ENCODE measurements at regions not wholly inside any gene's neighbourhood (a gene's known extent, or its start where the extent isn't known, plus 50 kb on each side); places are given as distances from the start of the nearest gene placed in this dataset.

GRCh38 chr11:34830648-34831047 lies 85.5 kb downstream of the APIP start:
- TF ChIP-seq TAF1 (IDR thresholded peaks at IDR 0.05; ENCODE audit: borderline replicate concordance, insufficient read depth, low read length) (no peak), FOXP2 (optimal IDR thresholded peaks at IDR 0.05; ENCODE audit: borderline replicate concordance, extremely low read depth, extremely low read length, insufficient read depth) (peak; percentile 15)

GRCh38 chr11:34830035-34830434 lies 86.1 kb downstream of the APIP start:
- TF ChIP-seq TAF1 (IDR thresholded peaks at IDR 0.05; ENCODE audit: borderline replicate concordance, insufficient read depth, low read length): no peak
- no peak for TF ChIP-seq FOXP2 (optimal IDR thresholded peaks at IDR 0.05; ENCODE audit: borderline replicate concordance, extremely low read depth, extremely low read length, insufficient read depth)
- no peak for TF ChIP-seq SIN3A (IDR thresholded peaks at IDR 0.05; ENCODE audit: borderline replicate concordance, insufficient read depth, low read length)
- no peak for TF ChIP-seq REST (IDR thresholded peaks at IDR 0.05; ENCODE audit: insufficient read depth in 1 of 2, low read depth in 2 of 2, low read length in 2 of 2)
- no peak for TF ChIP-seq POLR2AphosphoS5 (IDR thresholded peaks at IDR 0.05; ENCODE audit: low read depth, low read length)

GRCh38 chr11:34827228-34827627 lies 89.0 kb downstream of the APIP start:
- TF ChIP-seq SIN3A (IDR thresholded peaks at IDR 0.05; ENCODE audit: borderline replicate concordance, insufficient read depth, low read length) (no peak), TAF1 (IDR thresholded peaks at IDR 0.05; ENCODE audit: borderline replicate concordance, insufficient read depth, low read length) (no peak), REST (IDR thresholded peaks at IDR 0.05; ENCODE audit: insufficient read depth in 1 of 2, low read depth in 2 of 2, low read length in 2 of 2) (no peak), FOXP2 (optimal IDR thresholded peaks at IDR 0.05; ENCODE audit: borderline replicate concordance, extremely low read depth, extremely low read length, insufficient read depth) (no peak), POLR2AphosphoS5 (IDR thresholded peaks at IDR 0.05; ENCODE audit: low read depth, low read length) (no peak)

- TF ChIP-seq SIN3A (IDR thresholded peaks at IDR 0.05; ENCODE audit: borderline replicate concordance, insufficient read depth, low read length): no peak
- TF ChIP-seq REST (IDR thresholded peaks at IDR 0.05; ENCODE audit: insufficient read depth in 1 of 2, low read depth in 2 of 2, low read length in 2 of 2): no peak
- TF ChIP-seq TAF1 (IDR thresholded peaks at IDR 0.05; ENCODE audit: borderline replicate concordance, insufficient read depth, low read length): no peak
- no peak for TF ChIP-seq FOXP2 (optimal IDR thresholded peaks at IDR 0.05; ENCODE audit: borderline replicate concordance, extremely low read depth, extremely low read length, insufficient read depth)
- TF ChIP-seq POLR2AphosphoS5 (IDR thresholded peaks at IDR 0.05; ENCODE audit: low read depth, low read length): no peak
These were observed 89.8 kb downstream of the APIP start for GRCh38 chr11:34826384-34826726.

GRCh38 chr11:34825670-34826383 lies 90.4 kb downstream of the APIP start:
- TF ChIP-seq FOXP2 (optimal IDR thresholded peaks at IDR 0.05; ENCODE audit: borderline replicate concordance, extremely low read depth, extremely low read length, insufficient read depth): no peak
- TF ChIP-seq TAF1 (IDR thresholded peaks at IDR 0.05; ENCODE audit: borderline replicate concordance, insufficient read depth, low read length): no peak
- no peak for TF ChIP-seq SIN3A (IDR thresholded peaks at IDR 0.05; ENCODE audit: borderline replicate concordance, insufficient read depth, low read length)
- no peak for TF ChIP-seq POLR2AphosphoS5 (IDR thresholded peaks at IDR 0.05; ENCODE audit: low read depth, low read length)
- no peak for TF ChIP-seq REST (IDR thresholded peaks at IDR 0.05; ENCODE audit: insufficient read depth in 1 of 2, low read depth in 2 of 2, low read length in 2 of 2)
